ENCODE measurements at regions not wholly inside any gene's neighbourhood (a gene's known extent, or its start where the extent isn't known, plus 50 kb on each side); places are given as distances from the start of the nearest gene placed in this dataset.
"Not testable (repeated sequence)": the region's sequence is repeated elsewhere in the genome, so short reads cannot be mapped to it uniquely, and the experiment has no call there.

GRCh38 chr16:63816276-63816675 lies 1305.6 kb downstream of the CDH11 start:
- no peak overlapping the region for H3K27ac Mint-ChIP-seq
- H3K4me3 Mint-ChIP-seq, result no peak overlapping the region
- H3K4me1 Mint-ChIP-seq, result no peaks in the 10 kb centered on the region
- H3K36me3 Mint-ChIP-seq, result peaks cover 0 to 11% (median 0%) of the 10 kb centered on the region in 3 donors
- ATAC-seq (no peak), DNase-seq (no peak)
- POLR2A ChIA-PET, result no interaction called here
- no peaks in the 10 kb centered on the region for H3K27me3 Mint-ChIP-seq
- H3K9me3 Mint-ChIP-seq, result peaks cover 10 to 43% (median 16%) of the 10 kb centered on the region in 9 donors

- no peaks in the 10 kb centered on the region for H3K4me1 Mint-ChIP-seq
- H3K36me3 Mint-ChIP-seq, result peaks cover 0 to 4% (median 0%) of the 10 kb centered on the region in 3 donors
- DNase-seq (no peak), ATAC-seq (no peak)
- H3K9me3 Mint-ChIP-seq, result peaks cover 10 to 32% (median 14%) of the 10 kb centered on the region in 9 donors
- POLR2A ChIA-PET, result no interaction called here
- H3K27ac Mint-ChIP-seq, result no peak overlapping the region
- H3K4me3 Mint-ChIP-seq, result no peak overlapping the region
- H3K27me3 Mint-ChIP-seq, result no peaks in the 10 kb centered on the region
Measured at GRCh38 chr16:63813862-63814261, 1308.0 kb downstream of the CDH11 start.

- Mint-ChIP-seq H3K4me3 (no peak overlapping the region), H3K36me3 (no peaks in the 10 kb centered on the region), H3K27ac (no peak overlapping the region), H3K4me1 (no peaks in the 10 kb centered on the region), H3K27me3 (no peaks in the 10 kb centered on the region), H3K9me3 (peaks cover 4 to 31% (median 12%) of the 10 kb centered on the region in 9 donors)
- DNase-seq (no peak), ATAC-seq (no peak)
- POLR2A ChIA-PET, result no interaction called here
Measured at GRCh38 chr16:63808730-63809129, 1313.1 kb downstream of the CDH11 start.

GRCh38 chr16:63806794-63807506 lies 1314.9 kb downstream of the CDH11 start:
- Mint-ChIP-seq H3K4me3 (no peak overlapping the region), H3K27me3 (no peaks in the 10 kb centered on the region), H3K9me3 (peaks cover 4 to 23% (median 10%) of the 10 kb centered on the region in 9 donors), H3K27ac (no peak overlapping the region), H3K36me3 (no peaks in the 10 kb centered on the region), H3K4me1 (no peaks in the 10 kb centered on the region)
- POLR2A ChIA-PET, result no interaction called here
- DNase-seq, result no peak
- ATAC-seq, result no peak

- Mint-ChIP-seq H3K36me3 (no peaks in the 10 kb centered on the region), H3K9me3 (peaks cover 4 to 34% (median 12%) of the 10 kb centered on the region in 9 donors), H3K27ac (no peak overlapping the region), H3K27me3 (no peaks in the 10 kb centered on the region), H3K4me1 (no peaks in the 10 kb centered on the region), H3K4me3 (no peak overlapping the region)
- no peak for ATAC-seq
- no peak for DNase-seq
- POLR2A ChIA-PET, result no interaction called here
Measured at GRCh38 chr16:63804126-63804525, 1317.7 kb downstream of the CDH11 start.

GRCh38 chr16:63789603-63790002 lies 1332.3 kb downstream of the CDH11 start:
- DNase-seq, result no peak
- H3K27ac Mint-ChIP-seq, result no peak overlapping the region
- POLR2A ChIA-PET, result no interaction called here
- H3K27me3 Mint-ChIP-seq, result no peaks in the 10 kb centered on the region
- ATAC-seq, result no peak
- H3K4me1 Mint-ChIP-seq, result peaks cover 0 to 1% (median 0%) of the 10 kb centered on the region in 4 donors
- H3K36me3 Mint-ChIP-seq, result peaks cover 0 to 6% (median 0%) of the 10 kb centered on the region in 3 donors
- peaks cover 5 to 65% (median 18%) of the 10 kb centered on the region in 9 donors for H3K9me3 Mint-ChIP-seq
- no peak overlapping the region for H3K4me3 Mint-ChIP-seq

- DNase-seq (no peak), ATAC-seq (no peak)
- POLR2A ChIA-PET, result no interaction called here
- Mint-ChIP-seq H3K4me1 (peaks cover 0 to 1% (median 0%) of the 10 kb centered on the region in 4 donors), H3K27me3 (no peaks in the 10 kb centered on the region), H3K27ac (no peak overlapping the region), H3K36me3 (peaks cover 0 to 12% (median 0%) of the 10 kb centered on the region in 3 donors), H3K9me3 (peaks cover 14 to 73% (median 27%) of the 10 kb centered on the region in 9 donors), H3K4me3 (no peak overlapping the region)
Measured at GRCh38 chr16:63787014-63787413, 1334.8 kb downstream of the CDH11 start.

DNA sequence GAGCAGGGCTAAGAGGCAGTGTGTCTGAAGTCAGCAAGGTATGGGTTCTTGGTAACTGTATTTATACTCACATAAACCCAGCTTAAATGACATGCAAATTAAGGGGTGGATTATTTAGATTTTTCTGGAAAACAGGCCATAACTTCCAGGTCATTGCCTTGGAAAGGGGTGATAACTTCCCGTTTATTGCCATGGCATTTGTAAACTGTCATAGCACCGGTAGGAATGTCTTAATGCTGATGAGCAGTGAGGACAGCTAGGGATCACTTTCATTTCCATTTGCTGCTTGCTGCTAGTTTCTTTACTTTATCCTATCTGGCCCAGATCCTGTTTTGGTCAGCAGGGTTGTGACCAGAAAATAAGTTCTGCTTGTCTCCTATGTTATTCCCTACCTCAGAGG lies 1336.7 kb downstream of the CDH11 start:
- Mint-ChIP-seq H3K27me3 (no peaks in the 10 kb centered on the region), H3K36me3 (peaks cover 0 to 12% (median 0%) of the 10 kb centered on the region in 3 donors), H3K27ac (no peak overlapping the region), H3K4me3 (no peak overlapping the region), H3K4me1 (peaks cover 0 to 1% (median 0%) of the 10 kb centered on the region in 4 donors), H3K9me3 (peaks cover 14 to 75% (median 25%) of the 10 kb centered on the region in 9 donors)
- POLR2A ChIA-PET, result interaction anchor here (0.5 kb wide), 1 partner anchor 646 kb away, joined by 5 read pairs; no protein-coding TSS in a partner anchor
- DNase-seq (no peak), ATAC-seq (no peak)

- no peak overlapping the region for H3K27ac Mint-ChIP-seq
- no peaks in the 10 kb centered on the region for H3K27me3 Mint-ChIP-seq
- peaks cover 0 to 4% (median 0%) of the 10 kb centered on the region in 3 donors for H3K36me3 Mint-ChIP-seq
- no peaks in the 10 kb centered on the region for H3K4me1 Mint-ChIP-seq
- POLR2A ChIA-PET, result no interaction called here
- no peak overlapping the region for H3K4me3 Mint-ChIP-seq
- H3K9me3 Mint-ChIP-seq, result peaks cover 5 to 41% (median 9%) of the 10 kb centered on the region in 9 donors
- DNase-seq, result no peak
- ATAC-seq, result no peak
Measured at GRCh38 chr16:63776437-63776836, 1345.4 kb downstream of the CDH11 start.

DNA sequence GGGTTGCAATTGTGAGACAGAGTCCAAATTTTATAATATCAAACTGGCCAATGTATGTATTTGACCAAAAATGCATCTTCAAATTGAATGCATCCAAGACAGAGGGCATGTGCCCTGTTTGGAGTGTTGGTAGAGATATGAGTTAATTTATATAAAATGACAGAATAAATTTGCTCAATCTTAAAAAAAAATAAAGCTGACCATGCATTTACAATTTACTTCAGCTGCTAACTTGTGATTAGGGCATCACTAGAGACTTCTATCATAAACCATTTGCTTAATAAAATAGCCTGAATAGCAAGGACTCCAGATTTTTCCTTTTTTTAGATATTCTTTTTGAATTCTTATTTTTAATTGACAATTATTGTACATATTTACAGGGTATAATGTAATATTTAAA lies 1345.8 kb downstream of the CDH11 start:
- Mint-ChIP-seq H3K4me3 (no peak overlapping the region), H3K9me3 (peaks cover 5 to 41% (median 11%) of the 10 kb centered on the region in 9 donors), H3K4me1 (no peaks in the 10 kb centered on the region), H3K36me3 (peaks cover 0 to 4% (median 0%) of the 10 kb centered on the region in 3 donors), H3K27ac (no peak overlapping the region), H3K27me3 (no peaks in the 10 kb centered on the region)
- ATAC-seq (no peak), DNase-seq (no peak)
- POLR2A ChIA-PET, result no interaction called here

- Mint-ChIP-seq H3K4me3 (no peak overlapping the region), H3K9me3 (peaks cover 5 to 42% (median 11%) of the 10 kb centered on the region in 9 donors), H3K27me3 (no peaks in the 10 kb centered on the region), H3K27ac (no peak overlapping the region), H3K4me1 (no peaks in the 10 kb centered on the region), H3K36me3 (peaks cover 0 to 2% (median 0%) of the 10 kb centered on the region in 3 donors)
- DNase-seq (no peak), ATAC-seq (no peak)
- POLR2A ChIA-PET, result no interaction called here
Measured at GRCh38 chr16:63774302-63774701, 1347.6 kb downstream of the CDH11 start.

DNA sequence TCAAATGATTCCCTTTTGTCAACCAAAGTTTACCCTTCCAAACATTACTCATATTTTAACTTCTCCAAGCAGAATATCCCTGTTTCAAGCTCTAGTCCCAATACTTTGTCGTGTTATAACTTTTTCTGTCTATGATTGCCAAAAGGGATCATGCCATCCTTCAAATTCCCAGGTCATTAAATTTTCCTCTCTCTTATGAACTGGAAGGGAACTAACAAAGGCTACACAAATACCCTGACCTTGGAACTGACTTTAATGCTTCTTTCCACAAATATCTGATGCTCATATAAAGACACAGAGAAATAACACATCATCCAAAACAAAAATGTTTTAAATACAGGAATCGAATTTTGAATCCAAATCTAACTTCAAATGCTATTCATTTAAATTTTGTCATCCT lies 1352.7 kb downstream of the CDH11 start:
- no peak overlapping the region for H3K4me3 Mint-ChIP-seq
- H3K27me3 Mint-ChIP-seq, result no peaks in the 10 kb centered on the region
- H3K9me3 Mint-ChIP-seq, result peaks cover 5 to 52% (median 17%) of the 10 kb centered on the region in 9 donors
- H3K27ac Mint-ChIP-seq, result no peak overlapping the region
- no peak for DNase-seq
- POLR2A ChIA-PET, result no interaction called here
- no peak for ATAC-seq
- H3K4me1 Mint-ChIP-seq, result no peaks in the 10 kb centered on the region
- no peaks in the 10 kb centered on the region for H3K36me3 Mint-ChIP-seq

DNA sequence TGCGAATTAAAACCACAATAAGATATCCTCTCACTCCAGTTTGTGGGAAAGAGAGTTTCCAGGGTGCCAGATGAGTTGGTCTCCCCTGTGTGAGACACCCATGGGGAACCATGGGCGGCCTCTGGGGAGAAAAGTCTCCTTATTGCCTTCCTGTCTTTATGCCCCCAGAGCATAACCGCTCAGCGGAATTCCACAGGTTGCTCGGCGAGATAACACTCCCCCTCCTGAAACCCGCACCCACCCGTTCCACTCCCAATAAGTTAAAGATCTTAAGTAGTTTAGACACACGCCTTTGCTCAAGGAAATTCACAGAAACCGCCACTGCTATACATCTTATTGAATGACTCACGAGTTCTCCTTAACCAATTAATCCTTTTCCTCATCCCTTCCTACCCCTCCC lies 1361.6 kb downstream of the CDH11 start:
- H3K27ac Mint-ChIP-seq, H3K4me1 Mint-ChIP-seq, POLR2A ChIA-PET, DNase-seq, H3K27me3 Mint-ChIP-seq, H3K36me3 Mint-ChIP-seq, ATAC-seq: not testable (repeated sequence)
- Mint-ChIP-seq H3K4me3 (peak overlapping the region in 1 of 10 donors; percentile 8), H3K9me3 (peaks cover 7 to 37% (median 18%) of the 10 kb centered on the region in 9 donors)

- Mint-ChIP-seq H3K4me3 (no peak overlapping the region), H3K36me3 (peaks cover 0 to 6% (median 0%) of the 10 kb centered on the region in 3 donors), H3K27me3 (no peaks in the 10 kb centered on the region), H3K27ac (no peak overlapping the region), H3K9me3 (peaks cover 2 to 48% (median 22%) of the 10 kb centered on the region in 9 donors), H3K4me1 (no peaks in the 10 kb centered on the region)
- DNase-seq, result no peak
- ATAC-seq, result no peak
- POLR2A ChIA-PET, result no interaction called here
Measured at GRCh38 chr16:63752347-63752746, 1369.5 kb downstream of the CDH11 start.
